ENCODE measurements at regions not wholly inside any gene's neighbourhood (a gene's known extent, or its start where the extent isn't known, plus 50 kb on each side); places are given as distances from the start of the nearest gene placed in this dataset.

DNA sequence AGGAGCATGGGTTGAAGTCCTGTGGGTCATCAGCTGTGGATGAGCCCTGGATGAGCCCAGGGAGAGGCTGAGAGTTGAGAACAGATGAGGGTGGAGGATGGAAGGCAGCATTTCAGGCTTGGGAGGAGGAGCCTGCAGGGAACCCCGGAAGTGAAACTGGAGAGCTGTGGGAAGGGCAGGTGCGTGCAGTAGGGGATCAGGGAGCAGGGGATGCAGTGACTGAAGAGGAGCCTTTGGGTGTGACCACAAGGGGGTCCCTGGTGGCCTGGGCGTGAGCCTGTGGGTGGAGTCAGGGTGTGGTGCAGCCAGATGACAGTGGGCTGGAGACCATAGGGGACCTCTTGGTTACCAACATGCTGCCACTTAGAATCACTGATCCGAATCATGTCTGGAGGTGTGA, 115.5 kb downstream of the PAPOLA start:
- DNase-seq = no peak

DNA sequence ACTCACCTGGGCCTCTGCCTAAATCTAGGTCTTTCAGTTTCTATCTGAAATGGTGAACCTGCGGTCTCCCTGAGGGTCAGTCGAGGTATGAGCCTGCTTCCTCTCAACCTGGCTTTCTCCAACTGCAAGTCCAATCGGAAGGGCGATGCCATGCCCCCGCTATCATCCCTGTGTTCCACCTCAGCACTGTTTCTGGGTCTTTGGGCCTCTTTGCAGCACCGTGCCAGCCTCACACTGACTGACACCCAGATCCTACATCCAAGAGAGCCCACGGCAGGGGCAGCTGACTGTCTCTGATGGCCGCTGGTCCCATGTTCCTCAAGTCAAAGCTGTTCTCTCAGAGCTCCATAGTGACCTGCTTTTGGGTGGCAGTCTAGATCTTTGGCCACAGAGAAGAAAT, 120.7 kb downstream of the PAPOLA start:
- no peak for DNase-seq

- DNase-seq = no peak
Observed at GRCh38 chr14:96623676-96624484, 121.7 kb downstream of the PAPOLA start.

- no peak for DNase-seq
Observed at GRCh38 chr14:96624661-96625425, 122.7 kb downstream of the PAPOLA start.

DNA sequence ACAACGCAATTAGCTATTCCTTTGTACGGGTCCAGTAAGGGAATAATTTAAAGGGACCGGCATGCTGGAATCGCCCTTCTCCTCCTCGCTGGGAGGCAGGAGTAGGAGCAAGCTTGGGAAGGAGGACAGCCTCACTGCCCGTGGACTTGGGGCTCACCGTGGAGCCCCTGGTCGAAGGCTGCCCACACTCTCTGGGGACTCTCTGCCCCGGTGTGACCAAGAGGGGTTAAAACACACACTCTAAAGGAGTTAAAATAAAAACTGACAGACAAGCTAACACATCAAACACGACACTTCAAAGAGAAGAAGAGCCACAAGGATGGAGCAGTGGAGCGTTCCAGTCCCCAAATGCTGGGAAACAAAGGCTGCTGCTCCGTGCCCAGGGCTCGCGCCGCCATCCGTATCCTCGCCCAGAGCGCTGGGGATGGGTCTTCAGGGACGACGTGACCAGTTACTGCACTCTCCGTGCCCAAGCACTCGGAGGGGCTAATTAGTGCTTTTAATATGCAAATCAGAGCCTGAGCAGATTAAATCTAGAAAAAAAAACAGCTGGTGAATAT, 123.3 kb downstream of the PAPOLA start:
- no peak for DNase-seq

GRCh38 chr14:96626121-96626768, 124.1 kb downstream of the PAPOLA start:
- DNase-seq = no peak

- DNase-seq = no peak
Observed at GRCh38 chr14:96626916-96627315, 124.7 kb downstream of the PAPOLA start.

GRCh38 chr14:96627386-96627785, 125.2 kb downstream of the PAPOLA start:
- DNase-seq = no peak

DNA sequence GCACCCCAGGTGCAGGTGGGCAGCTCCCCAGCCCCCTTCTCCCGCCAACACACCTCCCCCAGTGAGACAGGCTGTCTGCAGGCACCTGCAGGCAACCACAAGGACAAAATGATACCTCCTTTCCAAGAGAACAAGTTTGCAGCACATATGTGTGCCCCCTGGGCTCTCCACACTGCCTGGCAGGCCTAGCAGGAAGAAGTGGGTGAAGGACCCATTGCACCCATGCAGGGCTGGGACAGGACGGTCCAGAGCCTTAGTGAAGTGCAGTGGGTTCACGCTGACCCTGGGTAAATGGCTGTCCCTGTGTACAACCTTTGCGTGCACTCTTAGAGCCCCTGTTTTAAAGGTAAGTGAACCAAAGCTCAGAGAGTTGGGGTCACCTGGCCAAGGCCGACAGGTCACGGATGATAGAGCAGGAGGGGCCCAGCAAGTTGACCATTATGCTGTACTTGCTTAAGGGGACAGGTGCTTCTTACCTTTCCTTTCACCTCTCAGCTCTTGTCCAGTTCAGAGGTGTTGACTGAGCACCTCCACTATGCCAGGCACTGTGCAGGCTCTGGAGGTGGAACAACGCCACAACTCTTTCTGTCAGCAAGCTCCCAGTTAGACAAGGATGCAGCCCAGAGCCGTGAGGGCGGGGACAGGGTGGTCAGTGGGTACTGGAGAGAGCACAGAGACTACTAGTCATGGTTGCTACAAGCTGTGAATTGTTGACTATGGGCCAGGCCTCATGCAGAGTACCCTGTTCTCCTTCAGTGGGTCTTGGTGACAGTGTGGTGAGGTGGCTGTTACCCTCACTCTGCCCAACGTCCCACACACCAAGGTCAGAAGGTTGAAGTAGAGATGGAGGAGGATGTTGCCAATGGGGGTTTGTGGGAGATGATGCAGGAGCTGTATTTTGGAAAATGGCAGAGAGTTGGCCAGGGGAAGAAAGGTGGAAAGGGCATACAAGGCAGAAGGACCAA, 125.9 kb downstream of the PAPOLA start:
- DNase-seq = no peak

DNA sequence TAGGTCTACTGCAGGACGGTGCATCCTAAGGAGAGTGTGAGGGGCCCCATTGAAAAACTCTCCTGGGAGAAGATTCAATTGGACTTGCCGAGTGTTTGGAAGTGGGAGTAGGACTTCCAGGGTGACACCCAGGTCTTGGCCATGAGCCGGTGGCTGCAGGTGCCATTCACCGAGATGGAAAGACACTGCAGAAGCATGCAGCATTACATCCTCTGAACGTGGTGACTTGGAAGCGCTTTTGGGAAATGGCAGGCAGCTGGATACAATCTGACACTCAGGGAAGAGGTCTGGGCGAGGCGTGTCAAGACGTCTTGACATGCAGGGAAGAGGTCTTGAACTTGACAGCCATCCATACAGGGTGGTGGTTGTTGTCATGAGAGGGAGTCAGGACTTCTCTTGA, 126.9 kb downstream of the PAPOLA start:
- no peak for DNase-seq

DNA sequence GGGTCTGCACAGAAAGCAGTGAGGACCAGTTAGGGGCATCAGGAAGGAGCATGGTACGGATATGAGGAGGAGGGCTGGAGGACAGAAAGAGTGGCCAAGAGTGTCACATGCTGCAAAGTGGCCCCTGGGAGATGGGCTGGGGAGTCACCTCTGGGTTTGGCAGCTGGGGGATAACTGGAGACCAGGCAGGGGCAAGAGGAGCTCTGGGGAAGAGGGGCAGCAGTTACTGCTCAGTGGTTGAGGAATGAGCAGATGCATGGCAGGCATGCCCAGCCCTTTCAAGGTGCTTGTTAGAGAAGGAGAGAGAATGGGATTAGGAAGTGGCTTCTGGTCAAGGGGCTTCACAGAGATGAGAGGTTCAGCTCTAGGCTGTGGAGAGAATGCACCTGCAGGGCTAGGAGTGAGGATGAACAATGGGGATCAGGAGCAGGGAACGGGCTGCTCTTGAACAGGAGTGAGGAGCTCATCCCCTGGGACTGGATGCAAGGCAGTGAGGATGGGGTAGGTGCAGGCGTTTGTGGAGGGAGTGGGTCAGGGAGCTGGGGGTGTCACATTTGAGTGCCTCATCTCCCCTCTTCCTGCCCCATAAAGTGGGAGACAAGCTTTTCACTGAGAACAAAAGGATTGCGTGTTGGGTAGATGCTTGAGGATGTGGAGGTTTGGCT, 127.5 kb downstream of the PAPOLA start:
- DNase-seq = no peak

- no peak for DNase-seq
Observed at GRCh38 chr14:96630281-96630680, 128.1 kb downstream of the PAPOLA start.

- DNase-seq = no peak
Observed at GRCh38 chr14:96631030-96631429, 128.8 kb downstream of the PAPOLA start.

DNA sequence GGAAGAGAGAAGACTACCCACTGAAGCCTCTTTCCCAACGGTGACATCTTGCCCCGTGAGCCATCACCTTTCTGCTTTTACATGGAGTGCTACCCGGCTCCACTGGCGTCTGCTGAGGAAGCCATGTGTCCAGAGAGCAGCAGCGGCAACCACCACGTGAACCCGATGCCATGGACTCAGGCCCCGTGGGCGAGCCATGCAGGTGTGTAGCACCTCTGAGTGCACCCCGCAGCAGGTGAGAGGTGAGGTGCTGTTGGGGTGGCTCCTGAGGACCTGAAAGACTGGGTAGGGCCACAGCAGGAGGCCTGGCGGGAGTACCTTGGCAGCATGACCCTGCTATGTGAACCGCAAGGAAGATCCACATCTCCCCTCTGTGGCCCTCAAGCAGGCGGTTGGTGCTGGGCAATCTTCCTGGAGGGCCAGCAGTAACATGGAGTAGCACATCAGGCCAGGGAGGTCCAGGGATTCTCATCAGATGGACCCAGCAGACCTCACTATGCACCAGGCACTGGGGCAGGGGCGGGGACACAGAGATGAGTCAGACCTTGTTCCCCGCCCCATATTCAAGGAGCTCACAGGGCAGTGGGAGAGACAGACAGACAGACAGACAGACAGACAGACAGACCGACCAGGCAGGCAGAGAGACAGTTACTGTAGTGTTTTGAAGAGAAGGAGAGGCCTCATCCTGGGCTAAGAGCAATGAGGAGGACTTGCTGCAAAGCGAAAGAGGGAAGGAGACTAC, 129.6 kb downstream of the PAPOLA start:
- no peak for DNase-seq

GRCh38 chr14:96632363-96632758, 130.2 kb downstream of the PAPOLA start:
- no peak for DNase-seq

DNA sequence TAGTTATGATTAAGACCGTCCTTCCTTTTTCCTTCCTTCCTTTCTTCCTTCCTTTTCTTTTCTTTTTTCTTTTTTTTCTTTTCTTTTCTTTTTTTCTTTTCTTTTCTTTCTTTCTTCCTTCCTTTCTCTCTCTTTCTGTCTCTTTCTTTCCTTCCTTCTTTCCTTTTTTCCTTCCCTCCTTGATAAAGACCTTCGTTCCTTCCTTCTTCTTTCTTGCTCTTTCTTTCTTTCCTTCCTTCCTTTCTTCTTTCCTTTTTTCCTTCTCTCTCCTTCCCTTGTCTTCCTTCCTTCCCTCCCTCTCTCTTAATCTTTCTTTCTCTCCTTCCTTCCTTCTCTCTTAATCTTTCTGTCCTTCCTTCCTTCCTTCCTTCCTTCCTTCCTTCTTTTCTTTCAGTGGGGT, 130.9 kb downstream of the PAPOLA start:
- DNase-seq = no peak

- no peak for DNase-seq
Observed at GRCh38 chr14:96634481-96634880, 132.3 kb downstream of the PAPOLA start.

GRCh38 chr14:96634896-96635295, 132.7 kb downstream of the PAPOLA start:
- no peak for DNase-seq

DNA sequence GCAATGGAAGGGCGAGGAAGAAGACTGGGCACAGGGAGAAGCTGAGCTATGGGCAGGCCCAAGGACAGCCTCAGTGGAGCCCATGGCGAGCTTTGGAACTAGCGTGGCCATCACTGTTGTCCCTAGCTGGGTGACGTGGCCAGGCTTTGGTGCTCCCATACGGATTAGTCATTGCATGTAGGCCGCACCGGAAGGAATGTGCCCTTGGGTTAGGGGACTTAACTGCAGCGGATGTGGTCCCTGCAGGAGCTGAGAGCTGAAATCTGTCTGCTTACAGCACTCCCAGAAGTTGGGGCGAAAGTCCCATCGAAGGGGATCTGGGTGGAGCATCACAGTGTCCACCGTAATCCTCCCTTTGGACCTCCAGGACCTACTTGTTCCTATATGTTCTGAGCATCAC, 133.7 kb downstream of the PAPOLA start:
- DNase-seq = no peak

- no peak for DNase-seq
Observed at GRCh38 chr14:96637521-96637920, 135.3 kb downstream of the PAPOLA start.
